Medulla oblongata (tissue), 1 donor: ENCODE measurements at regions not wholly inside any gene's neighbourhood (a gene's known extent, or its start where the extent isn't known, plus 50 kb on each side); places are given as distances from the start of the nearest gene placed in this dataset.
"Not testable (repeated sequence)": the region's sequence is repeated elsewhere in the genome, so short reads cannot be mapped to it uniquely, and the experiment has no call there.

Source experiments
- DNase-seq: peaks from one replicate; pipeline ENCODE4 v3.0.0-alpha.2; 2015; ENCODE audit errors: extremely low spot score

DNA sequence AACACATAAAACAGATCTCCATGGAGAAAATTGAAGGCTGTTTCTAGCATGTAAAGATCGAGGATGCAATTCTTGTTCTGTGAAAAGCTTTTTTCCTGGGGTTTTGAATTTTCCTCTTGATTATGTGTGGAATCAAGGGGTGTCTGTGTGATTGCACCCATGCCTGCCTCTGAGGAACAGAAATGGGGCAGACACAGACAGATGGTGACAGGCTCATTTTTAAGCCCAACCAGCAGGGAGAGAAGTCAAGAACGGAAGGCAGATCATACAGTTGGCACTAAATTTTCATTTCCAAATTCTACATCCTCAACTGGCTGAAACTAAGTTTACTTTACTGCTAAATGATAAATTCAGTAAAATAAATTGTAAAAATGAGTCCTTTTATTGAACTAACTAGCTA, 1037.7 kb upstream of the KLHL29 start:
- no peak for DNase-seq

DNA sequence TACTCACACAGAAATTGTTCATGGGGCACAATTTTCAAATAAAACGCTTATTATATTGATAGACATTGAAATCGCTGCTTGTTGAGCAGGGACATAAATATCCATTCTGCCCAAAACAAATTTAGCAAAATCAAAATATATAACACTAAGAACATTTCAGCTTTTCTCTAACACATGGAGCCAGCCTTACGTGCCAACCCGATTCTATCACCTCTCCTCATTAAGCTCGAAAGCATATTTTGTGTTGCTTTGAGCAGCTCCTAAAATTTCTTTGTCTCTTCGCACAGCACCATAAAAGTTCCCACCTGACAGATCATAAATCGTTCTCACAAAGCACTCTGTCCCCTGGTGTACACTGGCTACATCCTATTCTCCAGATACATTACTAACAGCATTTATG, 1034.4 kb upstream of the KLHL29 start:
- no peak for DNase-seq

DNA sequence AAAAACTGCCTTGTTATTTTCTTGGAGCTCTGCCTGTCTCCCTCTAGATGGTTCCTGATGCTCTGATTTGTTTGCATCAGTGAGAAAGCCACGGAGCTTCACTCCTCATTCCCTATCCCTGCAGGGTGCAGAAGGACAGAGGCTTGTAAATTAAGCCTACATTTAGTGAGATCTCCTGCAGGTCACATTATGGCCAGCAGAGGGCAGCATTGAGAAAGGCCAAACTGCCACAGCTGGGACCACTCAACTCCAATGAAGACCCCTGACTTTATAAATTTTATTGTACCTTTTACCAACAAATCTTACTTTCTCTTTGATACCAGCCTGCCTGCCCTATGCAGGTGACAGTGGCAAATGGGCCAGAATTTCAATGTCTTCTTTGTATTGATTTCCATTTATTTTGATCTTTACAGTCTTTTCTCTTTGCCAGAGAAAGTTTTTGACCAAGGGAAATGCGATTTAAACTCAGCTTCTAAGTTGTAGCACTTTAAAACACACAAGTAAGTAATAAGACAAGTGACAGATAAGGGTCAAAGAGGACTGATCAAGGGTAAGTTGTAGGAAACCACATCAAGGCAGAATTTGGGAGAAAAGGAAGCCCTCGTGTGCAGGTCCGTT, 1029.1 kb upstream of the KLHL29 start:
- DNase-seq, result peak; percentile 71

DNA sequence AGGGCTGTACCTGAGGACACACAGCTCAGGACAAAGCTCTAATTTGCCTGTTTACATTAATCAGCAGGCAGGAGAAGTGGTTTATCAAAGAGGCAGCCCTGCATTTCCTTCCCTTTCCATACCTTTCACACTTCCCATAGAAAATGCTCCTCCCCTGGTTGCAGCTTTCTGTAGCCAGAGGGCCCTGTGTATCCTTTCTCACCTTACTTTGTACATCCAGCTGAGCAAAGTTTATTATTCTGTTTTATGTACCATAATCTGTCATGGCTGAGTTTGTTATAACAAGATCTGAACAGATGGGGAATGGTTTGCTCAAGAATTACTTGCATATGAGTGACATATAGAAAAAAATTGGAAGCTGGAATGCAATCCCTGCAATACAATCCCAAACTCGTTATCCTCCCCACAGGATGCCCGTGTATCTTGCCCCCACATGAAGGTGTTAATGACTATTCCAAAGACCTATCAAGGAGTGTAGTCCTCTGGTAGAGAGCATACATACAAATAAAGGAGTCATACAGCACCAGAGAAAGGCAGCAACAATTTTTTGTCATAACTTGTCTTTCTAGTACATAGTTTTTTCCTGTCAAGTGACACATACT, 1025.8 kb upstream of the KLHL29 start:
- DNase-seq, result no peak

DNA sequence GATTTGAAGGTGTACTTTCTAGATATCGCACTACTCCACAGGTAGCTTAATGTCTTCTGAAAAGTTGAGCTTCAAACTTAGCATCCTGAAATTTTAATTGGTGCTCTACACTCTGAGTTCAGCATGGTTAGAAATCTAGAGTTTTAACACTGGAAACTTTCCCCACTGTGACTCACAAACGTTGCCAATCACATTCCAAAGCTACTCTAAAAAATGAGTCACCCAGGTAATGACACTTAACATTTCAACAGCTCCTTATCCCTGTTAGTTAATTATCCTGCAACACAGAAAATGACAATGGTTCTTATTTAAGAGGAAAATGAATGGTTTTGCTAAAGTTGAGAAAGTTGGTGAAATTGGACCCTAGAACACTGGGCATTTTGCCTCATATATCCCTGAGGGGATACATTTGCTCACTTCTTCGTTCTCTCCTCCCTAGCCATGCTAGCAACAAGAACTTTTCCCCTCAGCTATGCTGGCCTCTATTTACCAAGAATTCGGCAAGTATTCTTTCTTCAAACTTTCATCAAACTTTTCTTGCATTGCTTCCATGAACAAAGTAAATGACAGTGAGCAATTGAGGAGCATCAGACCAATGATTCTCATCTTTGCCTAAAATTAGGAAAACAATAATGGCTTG, 1024.1 kb upstream of the KLHL29 start:
- DNase-seq, result no peak

DNA sequence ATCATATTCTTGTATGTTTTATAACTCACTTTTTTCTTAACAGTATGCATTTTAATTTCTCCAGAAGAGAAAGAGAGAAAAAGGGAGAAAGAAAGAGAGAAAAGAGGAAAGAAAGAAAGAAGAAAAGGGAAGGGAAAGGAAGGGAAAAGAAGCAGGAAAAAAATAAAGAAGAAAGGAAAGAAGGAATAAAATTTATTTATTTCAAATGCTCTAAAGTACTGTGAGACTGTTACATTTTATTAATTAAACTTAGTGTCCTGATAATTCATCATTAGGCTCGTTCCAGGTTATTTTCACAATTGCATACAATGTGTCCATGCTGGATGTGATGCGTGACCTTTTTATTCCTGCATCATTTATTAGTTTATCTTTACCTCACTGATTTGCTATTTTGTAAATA, 1023.4 kb upstream of the KLHL29 start:
- no peak for DNase-seq

DNA sequence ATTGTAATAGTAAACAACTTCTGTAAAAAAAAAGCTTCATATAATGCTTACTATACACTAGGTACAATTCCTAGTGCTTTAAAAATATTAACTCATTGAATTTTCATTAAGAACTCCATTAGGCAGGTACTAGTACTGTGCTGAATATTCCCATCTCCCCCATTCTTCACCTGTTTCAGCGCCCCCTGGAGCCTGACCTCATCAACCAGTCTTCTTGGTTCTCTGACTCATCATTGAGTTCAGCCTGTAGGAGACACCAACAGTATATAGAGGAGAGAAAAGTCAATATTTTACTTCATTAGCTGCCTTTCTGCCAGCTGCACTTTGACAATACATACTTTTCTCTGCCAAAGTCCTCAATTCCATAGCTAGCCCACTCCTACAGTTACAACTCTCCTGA, 1009.9 kb upstream of the KLHL29 start:
- no peak for DNase-seq

DNA sequence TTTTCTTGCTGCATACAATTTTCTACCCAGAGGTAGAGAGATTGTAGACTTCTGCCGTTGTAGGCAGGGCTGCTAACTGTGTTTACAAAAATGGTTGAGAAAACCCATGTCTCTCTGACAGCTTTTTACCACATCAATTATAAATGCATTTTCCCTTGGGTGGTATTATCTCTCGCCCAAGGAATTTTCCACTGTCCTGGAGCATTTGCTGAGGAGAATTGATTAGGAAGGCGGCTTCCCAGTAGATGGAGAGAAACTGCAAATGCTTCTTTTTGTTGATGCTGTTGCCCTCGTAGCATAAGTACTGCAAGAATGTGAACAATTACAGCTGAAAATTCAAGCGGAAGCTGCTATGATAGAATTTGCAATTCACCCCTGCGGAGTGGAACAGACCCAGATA, 1007.7 kb upstream of the KLHL29 start:
- no peak for DNase-seq

DNA sequence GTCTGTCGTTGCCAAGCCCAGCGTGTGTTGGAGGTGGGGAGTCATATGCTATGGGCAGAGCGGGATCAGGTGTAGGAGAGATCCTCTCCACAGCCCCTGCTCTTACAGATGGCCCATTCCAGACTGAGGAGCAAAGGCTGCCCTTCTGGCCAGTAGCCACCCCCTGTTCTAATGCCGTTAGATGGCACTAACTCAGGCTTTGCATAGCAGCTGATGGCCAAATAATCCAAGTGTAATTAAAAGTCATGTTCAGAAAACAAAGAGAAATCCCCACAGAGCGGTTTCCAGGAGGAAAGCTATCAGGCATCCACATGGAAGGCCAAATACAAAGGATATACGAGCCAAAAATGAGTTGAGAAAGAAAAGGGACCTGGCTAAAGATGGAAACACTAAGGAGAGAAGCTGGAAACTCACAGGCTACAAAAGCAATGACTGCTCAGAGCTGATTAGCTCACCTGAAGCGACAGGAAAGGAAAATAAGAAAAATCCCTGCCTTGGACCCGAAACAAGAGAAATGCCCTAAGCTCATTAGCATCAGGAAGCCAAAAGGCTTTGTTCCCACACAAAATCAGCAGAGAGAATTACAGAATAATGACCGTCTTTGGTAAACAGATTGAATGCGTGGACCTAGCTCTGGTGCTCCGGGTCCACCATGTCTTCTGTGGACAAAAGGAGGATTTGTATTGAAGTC, 1002.4 kb upstream of the KLHL29 start:
- peak; percentile 4 for DNase-seq

DNA sequence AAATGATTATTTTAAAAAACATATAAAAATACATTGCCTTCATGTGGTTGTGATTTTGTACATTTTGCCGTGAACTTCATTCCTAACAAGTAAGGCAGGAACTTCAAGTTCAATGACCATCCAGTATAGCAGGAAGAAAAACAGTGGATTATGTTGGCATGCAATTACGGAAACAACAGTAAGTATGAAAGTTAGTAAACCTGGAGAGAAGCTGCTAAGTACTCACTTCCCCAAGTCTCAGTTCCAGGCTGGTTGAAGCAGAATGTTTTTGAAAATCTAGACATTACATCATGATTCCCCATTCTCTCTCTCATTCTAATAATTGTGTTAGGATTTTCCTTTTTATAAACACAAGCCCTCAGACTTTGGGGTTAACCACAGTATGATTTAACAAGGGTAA, 987.1 kb upstream of the KLHL29 start:
- DNase-seq, result no peak

DNA sequence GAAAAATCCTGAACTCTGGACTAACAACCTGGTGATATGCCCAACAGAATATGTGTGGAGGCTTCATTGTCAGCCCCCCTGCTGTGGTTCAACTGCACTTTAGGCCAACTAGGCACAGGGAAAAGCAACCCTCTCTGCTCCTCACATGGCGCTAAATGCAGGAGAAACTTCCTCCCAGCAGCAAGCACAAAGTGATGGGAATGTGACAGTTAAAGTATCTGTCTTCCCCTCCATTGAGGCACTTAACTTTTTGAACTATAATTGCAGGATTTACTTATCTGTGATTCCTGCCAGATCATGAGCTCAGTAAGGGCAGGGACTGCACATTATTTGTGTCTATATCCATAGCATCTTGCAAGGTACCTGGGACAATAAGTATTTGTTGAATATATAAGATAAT, 981.2 kb upstream of the KLHL29 start:
- DNase-seq, result no peak

DNA sequence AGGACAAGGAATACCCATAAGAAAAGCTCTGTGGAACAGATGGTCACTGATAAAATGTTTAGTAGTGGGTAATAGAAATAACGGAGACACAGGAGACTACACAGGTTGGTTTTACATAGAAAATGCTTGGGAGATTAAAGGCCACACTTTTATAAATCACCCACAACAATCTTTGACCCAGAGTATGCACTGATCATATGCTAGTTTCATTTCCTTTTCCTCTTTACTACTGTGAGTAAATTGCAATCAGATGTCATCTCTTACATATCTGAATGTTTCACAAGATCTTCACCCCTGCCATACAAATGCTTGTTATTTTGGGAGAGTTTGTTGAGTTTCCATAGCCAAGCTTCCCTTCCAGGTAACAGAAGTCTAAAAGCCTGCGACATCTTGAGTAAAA, 978.4 kb upstream of the KLHL29 start:
- no peak for DNase-seq

DNA sequence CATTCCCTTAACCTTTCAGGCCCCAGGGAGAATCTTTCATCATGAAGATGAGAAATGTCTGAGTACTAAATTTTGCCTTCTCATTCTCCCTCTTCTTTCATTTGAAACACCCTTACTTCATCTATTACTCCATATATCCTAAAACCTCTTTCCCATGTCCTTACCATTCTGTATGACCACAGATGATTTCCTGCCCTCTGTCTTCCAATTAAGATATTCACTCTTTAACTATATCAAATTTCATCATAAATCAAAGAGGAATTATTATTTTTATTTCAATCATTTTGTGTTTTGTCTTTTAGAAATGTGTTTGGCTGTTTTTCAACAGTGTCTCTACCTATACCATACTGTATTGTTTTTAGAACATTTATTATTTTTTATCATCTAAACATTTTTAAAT, 964.9 kb upstream of the KLHL29 start:
- DNase-seq, result no peak

DNA sequence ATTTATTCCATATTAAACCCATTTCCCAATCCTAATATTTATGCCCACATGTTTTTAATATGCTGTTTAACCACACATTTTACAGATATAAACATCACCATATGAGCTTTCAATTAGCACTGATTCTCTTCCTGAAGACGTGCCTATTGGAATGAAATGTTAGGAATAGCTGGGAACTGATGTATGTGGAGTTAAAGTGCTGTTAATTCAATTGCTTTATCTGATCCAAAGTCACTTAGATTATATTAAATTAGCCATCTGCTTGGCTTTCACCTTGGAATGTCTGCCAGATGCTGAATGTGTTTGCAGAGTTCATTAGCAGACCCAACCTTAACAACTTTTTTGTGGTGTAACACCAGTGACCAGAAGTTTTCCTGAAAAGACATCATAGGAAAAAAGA, 942.9 kb upstream of the KLHL29 start:
- DNase-seq, result no peak

DNA sequence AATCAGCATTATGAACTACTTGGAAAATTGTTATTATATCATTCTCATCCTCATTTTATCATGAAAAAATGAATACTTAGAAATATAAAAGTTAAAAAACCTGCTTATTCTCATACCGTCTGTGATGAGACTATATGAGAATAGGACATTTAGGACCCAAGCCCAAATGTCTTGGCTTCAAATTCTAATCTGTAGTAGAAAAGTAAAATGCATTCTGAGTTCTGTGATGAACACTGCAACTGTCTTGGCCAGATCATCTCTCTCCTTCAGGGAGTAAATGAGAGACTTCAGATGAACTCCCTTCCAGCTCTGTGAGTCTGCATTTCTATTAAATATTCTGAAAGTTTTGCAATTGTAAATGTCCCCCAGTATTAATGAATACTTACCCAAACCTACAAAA, 940.7 kb upstream of the KLHL29 start:
- DNase-seq, result no peak

DNA sequence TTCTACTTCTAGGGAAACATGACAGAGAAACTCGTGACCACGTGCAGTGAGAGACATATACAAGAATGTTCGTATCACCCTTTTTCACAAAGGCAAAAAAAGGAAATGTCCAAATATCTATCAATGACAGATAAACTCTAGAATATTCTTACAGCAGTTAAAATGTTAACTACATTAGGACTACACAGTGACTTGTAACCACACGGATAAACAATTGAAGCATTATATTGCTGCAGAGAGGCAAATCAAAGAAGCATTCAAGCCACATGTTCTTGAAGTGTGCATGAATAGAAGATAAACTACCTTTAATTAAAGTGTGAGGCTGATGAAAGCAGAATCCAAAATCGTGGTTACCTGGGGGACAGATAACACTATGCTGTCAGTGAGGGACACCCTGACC, 935.3 kb upstream of the KLHL29 start:
- peak; percentile 74 for DNase-seq

DNA sequence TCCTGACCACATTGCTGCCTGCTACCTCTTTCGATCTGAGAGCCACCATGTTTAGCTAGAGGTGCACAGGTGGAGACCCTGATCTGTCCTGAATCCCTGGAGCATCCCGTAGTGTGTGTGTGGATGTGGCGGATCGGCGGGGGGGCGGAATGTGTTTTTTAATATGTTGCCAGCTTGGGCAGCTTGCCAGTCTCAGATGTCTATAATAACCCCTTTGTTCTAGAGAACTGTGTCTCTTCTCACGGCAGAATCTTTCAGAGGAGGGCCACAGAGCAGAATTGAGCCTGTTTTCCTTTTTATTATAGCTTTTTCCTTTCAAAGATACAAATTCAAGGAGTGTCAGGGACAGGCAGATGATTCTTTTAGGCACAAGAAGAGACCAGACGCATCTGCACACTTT, 934.1 kb upstream of the KLHL29 start:
- DNase-seq, result peak; percentile 64

DNA sequence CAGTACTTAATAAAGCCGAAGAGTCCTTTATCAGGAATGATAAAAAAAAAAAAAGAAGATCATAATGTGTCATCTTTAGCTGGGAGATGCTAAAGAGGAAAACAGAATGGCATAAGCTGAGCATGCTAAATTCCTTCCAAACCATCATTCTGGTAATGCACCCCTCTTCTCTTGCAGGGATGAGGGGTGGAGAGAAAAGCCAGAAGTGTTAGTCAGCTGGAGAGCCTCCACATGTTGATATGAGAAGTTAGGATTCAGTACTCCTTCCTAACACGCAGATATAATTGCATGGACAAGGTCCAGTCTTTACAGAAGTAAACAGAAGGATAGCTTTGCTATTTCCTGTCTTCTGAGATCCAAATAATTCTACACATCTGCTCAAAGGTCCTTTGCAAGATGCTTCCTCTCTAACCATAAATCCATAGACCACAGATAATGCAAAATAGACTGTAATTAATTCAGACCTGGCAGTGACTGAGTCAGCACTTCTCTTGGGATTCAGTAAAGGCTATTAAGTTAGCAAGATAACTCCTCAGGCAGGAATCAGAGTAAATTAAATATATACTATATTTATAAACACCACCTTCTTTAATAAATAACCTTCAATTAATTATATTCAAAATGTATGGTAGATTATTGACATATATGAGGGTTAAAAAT, 930.0 kb upstream of the KLHL29 start:
- no peak for DNase-seq

DNA sequence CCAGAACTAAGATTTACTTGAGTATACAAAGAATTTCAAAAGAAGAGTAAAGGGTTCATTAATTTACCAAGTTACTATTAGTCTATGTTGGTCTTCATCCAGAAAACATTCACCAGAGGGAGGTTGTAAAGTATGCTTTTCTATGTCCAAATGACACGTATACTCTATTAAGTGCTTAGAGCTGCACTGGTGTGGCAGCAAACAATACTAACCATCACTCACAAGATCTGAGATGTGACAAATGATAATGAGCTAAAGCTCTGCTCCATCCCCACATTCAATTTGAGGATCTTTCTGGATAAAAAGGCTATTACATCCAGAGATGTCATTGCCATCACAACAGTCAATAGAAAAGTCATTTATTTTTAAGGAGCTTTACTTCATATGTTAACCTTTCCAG, 926.5 kb upstream of the KLHL29 start:
- no peak for DNase-seq

DNA sequence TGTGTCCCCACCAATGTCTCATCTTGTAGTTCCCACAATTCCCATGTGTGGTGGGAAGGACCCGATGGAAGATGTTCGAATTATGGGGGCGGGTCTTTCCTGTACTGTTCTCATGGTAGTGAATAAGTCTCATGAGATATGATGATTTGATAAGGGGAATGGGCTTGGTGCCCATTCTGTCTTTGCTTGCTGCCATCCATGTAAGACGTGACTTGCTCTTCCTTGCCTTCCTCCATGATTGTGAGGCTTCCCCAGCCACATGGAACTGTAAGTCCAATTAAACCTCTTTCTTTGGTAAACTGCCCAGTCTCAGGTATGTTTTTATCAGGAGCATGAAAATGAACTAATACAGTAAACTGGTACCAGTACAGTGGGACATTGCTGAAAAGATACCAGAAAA, 909.9 kb upstream of the KLHL29 start:
- not testable (repeated sequence) for DNase-seq

DNA sequence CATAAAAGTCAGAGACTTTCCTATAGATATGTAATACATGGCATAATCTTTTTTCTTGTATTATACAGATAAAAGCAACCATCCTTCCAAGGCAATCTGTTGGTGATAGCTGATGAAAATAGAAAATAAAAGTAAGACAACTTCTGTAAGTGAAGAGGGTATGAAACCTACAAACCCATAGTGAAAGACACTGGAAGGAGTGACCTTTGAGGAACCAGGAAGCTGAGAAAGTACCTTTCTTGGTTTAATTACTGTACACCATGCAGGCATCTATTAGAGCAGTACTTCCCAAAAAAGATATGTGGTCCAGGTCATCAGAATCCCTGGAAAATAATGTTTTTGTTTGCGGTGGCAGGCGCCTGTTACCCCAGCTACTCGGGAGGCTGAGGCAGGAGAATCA, 906.6 kb upstream of the KLHL29 start:
- DNase-seq, result no peak

DNA sequence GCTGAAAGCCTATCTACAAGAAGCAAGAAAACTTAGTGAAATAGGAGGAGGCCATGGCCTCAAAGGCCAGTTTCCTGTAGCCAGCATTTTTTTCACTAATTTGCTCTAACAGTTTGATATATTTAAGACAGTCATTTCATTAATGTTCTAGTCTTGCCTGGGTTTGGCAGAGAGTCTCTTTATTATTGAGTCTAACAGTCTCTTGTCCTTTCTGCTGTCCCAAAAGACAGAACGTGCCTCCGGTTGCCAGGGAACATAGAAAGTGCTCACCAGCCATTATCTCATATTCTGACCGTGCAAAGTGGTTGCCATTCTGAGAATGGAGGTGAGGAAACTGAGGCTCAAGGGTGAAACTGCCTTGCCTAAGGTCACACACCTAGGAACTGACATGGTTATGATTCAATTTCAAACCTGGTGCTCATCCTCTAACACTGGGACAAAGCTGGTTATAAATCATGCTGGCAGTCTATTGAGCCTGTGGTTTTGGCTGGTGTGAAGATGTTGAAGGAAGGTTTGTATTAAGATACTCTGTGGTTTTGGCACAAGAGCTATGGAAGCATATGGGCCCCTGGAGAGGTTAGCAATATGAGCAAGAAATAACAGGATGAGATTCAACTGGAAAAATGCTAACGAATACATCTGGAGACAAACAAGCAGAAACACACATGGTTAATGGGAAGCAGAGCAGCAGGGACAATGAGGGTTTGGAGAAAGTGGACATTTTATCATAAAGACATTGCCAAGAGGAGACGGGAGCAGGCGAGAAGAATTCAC, 903.3 kb upstream of the KLHL29 start:
- DNase-seq, result no peak
